GM21360 (cell line): ENCODE measurements at regions not wholly inside any gene's neighbourhood (a gene's known extent, or its start where the extent isn't known, plus 50 kb on each side); places are given as distances from the start of the nearest gene placed in this dataset.
"Not testable (repeated sequence)": the region's sequence is repeated elsewhere in the genome, so short reads cannot be mapped to it uniquely, and the experiment has no call there.

ENCODE experiments used
- ATAC-seq: cut with Tn5 transposase; IDR thresholded peaks from one replicate; pipeline ENCODE4 v1.9.1; 2021; ENCODE audit warnings: mild to moderate bottlenecking, moderate library complexity; ENCODE audit not compliant: unreplicated experiment

GRCh38 chr1:182331387-182331786 lies 60.2 kb downstream of the GLUL start:
- ATAC-seq = no peak

- no peak for ATAC-seq
These were observed 61.3 kb downstream of the GLUL start for GRCh38 chr1:182330303-182330702.

DNA sequence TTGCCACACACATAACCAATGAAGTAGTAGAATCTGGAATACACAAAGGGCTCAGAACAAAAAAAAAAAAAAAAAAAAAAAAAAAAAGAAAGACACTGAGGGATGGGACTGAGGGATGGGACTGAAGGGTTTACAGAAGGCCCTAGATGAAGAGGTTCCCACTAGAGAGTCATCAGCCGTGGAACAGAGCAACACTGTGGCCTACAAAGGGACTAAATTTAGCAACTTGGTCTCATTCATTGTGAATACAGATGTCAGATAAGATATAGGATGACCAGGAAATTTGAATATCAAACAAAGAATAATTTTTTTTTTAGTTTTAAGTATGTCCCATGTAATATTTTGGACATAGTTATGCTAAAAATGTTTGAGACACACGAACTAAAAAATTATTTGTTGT lies 62.1 kb downstream of the GLUL start:
- no peak for ATAC-seq

DNA sequence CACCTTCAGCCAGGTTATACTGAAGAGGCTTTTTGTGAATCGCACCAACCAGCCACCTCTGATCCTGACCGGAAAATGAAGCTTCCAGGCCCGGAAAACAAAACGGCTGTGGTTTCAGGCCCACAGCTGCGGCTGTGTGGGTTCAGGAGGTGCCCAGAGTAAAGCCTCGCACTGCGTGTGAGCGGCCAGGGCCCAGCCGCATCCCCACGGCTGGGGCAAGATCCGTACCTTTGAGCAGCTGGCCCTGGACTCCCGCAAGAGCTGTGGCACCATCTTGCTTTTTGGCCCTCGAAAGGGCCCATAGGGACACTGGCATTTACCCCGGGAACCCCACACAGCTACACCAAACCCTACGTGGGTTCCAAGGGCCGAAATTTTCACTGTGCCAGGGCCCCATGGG lies 63.0 kb downstream of the GLUL start:
- no peak for ATAC-seq

GRCh38 chr1:182325339-182325738 lies 66.3 kb downstream of the GLUL start:
- ATAC-seq = no peak

- not testable (repeated sequence) for ATAC-seq
These were observed 70.1 kb downstream of the GLUL start for GRCh38 chr1:182321532-182321931.

GRCh38 chr1:182317611-182318161 lies 73.9 kb downstream of the GLUL start:
- no peak for ATAC-seq

- not testable (repeated sequence) for ATAC-seq
These were observed 75.1 kb downstream of the GLUL start for GRCh38 chr1:182316454-182316853.

- ATAC-seq = no peak
These were observed 76.4 kb downstream of the GLUL start for GRCh38 chr1:182315167-182315556.

DNA sequence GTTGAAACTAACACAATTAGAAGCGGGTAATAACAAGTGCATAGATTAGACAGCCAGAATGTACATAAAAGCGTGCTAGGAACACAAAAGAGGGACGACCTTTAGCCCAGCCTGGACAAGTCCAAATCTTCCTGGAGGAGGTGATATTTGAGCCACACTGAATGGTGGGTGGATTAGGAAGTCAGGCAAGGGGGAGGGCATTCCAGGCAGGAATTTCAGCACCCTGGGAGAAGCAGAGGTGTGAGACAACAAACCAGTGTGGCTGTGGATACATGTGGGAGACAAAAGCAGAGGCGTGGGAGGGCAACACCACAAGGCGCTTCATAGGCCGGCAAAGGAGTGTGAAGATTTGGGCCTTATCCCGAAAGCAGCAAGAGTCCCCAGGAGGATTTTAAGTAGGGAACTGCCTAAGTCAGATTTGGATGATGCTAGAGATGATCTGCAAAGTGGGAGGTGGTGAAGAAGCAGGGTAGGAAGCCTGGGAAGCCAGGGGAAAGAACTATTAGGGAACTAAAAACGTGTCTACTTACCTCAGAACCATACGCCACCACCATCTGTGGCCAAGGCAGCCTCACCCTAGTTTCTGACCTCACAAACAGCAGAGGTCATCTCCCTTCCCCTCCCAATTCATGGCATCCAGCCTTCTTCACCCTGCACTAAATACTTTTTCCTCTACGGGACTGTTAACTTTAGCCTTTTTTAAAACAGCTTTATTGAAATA lies 81.8 kb downstream of the GLUL start:
- ATAC-seq = no peak

GRCh38 chr1:182308826-182309225 lies 82.8 kb downstream of the GLUL start:
- ATAC-seq = no peak

GRCh38 chr1:182307486-182307885 lies 84.1 kb downstream of the GLUL start:
- not testable (repeated sequence) for ATAC-seq

- no peak for ATAC-seq
These were observed 85.7 kb downstream of the GLUL start for GRCh38 chr1:182305861-182306260.

- ATAC-seq = no peak
These were observed 87.0 kb downstream of the GLUL start for GRCh38 chr1:182304627-182305026.

- ATAC-seq = no peak
These were observed 87.4 kb downstream of the GLUL start for GRCh38 chr1:182304218-182304617.

GRCh38 chr1:182303778-182304177 lies 87.8 kb downstream of the GLUL start:
- no peak for ATAC-seq

- no peak for ATAC-seq
These were observed 90.0 kb downstream of the GLUL start for GRCh38 chr1:182301467-182302198.

- ATAC-seq = no peak
These were observed 90.6 kb downstream of the GLUL start for GRCh38 chr1:182301026-182301436.

DNA sequence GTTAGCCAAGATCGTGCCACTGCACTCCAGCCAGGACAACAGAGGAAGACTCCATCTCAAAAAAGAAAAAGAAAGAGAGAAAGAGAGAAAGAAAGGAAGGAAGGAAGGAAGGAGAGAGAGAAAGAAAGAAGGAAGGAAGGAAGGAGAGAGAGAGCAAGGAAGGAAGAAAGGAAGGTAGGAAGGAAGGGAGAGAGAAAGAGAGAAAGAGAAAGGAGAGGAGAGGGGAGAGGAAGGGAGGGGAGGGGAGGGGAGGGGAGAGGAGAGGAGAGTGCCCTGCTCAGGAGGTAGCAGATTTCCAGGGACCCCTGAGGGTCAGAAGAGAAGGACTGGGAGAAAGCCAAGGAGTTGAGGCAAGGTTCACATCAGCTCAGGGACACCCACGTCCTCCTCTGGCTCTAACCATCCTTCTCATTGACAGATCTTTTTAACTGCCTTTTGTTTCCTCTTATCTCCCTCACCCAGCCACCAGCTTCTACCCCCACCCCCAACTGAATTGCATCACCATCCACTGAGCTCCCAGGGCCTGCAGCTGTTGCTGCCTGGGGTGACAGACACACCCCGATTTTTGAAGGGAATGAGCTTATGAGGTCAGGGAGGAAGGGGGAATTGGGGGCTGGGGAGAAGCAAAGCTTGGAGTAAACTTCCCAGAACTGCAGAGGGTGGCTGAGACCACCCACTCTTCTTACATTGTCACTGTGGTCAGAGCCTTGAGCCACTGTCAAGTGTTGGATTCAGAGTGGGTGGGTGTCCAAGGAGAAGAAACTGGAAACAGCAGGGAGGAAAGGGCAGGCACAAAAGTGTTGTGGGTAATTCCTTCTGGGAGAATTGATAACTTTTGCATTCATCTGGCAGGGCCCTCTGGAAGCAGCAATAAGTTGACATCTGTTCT lies 91.6 kb downstream of the GLUL start:
- ATAC-seq = no peak

GRCh38 chr1:182299054-182299727 lies 92.4 kb downstream of the GLUL start:
- ATAC-seq = not testable (repeated sequence)

DNA sequence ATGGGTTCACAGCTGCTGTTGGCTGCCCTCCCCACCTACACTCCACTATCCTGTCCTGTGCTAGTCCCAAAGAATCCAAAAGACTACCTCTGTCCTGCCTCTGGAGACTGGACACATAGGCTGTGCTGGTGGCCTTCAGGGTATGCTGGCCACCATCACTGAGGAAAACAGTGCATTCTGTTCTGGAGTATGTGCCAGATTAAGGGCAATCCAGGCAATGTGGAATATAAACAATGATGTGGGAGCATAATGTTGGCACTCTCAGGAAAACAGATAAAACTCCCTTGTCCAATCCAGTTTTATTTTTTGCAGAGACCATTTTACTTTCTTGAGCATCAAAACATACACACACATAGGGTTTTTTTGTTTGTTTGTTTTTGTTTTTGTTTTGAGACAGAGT lies 94.3 kb downstream of the GLUL start:
- no peak for ATAC-seq
